ENCODE measurements at regions not wholly inside any gene's neighbourhood (a gene's known extent, or its start where the extent isn't known, plus 50 kb on each side); places are given as distances from the start of the nearest gene placed in this dataset.

DNA sequence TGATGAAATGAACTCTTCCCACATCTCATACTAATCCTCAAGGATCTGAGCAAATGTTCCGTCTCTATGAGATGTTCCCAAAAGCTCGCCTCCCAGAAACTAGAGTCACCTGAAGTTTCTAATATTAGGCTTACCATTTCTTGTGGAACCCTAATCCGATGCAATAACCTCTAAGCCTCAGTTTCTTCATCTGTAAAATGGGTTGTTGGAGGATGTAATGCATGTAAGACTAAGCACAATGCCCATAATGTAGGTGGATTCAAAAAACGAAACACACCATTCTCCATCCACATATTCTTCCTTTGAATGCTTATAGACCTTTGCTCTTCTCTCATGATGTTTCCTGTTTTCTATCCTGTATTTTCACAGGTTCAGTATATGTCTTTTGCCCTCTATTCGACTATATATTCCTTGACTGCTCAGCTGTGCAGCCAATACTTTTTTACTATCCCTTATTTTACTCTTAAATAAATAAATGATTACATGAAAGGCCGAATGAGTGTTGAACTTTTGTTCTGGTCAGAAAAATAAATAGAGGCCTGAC, 307.3 kb upstream of the G2E3 start:
- no peak for TF ChIP-seq CTCF (IDR thresholded peaks at IDR 0.05)
- Mint-ChIP-seq H3K27ac (no peak overlapping the region), H3K9me3 (no peaks in the 10 kb centered on the region), H3K4me3 (no peak overlapping the region), H3K4me1 (ENCODE audit: low read depth) (peaks cover 18% of the 10 kb centered on the region), H3K36me3 (ENCODE audit: low read depth) (peaks cover 8% of the 10 kb centered on the region; the same call in 1 of the 2 replicates), H3K27me3 (ENCODE audit: insufficient read depth) (no peaks in the 10 kb centered on the region; the same call in none of the 2 replicates)
- no peak for DNase-seq

DNA sequence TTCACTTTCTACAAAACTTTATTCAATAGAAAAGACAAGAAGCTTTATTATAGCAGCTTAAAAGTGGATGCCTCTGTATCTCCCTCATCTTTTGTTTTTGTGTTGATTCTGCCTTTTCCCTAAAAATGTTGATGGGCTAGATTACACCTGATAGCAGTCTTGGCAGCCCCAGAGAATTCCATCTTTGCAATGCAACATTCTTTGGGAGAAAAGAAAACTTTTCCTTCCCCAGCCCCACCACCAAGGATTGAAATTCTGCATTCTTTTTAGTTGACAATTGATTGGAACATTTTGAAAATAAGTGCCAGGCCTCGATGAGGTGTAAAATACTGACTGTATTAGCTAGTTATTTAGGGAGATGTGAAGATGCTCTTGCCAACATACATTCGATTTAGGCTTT, 306.8 kb upstream of the G2E3 start:
- peaks cover 10% of the 10 kb centered on the region; the same call in 1 of the 2 replicates for H3K36me3 Mint-ChIP-seq (ENCODE audit: low read depth)
- no peak for TF ChIP-seq CTCF (IDR thresholded peaks at IDR 0.05)
- H3K4me3 Mint-ChIP-seq = no peak overlapping the region

GRCh38 chr14:30252783-30253674, 305.9 kb upstream of the G2E3 start:
- Mint-ChIP-seq H3K27ac (no peak overlapping the region), H3K36me3 (ENCODE audit: low read depth) (peaks cover 10% of the 10 kb centered on the region; the same call in 1 of the 2 replicates), H3K9me3 (no peaks in the 10 kb centered on the region), H3K4me3 (no peak overlapping the region), H3K4me1 (ENCODE audit: low read depth) (peaks cover 27% of the 10 kb centered on the region), H3K27me3 (ENCODE audit: insufficient read depth) (no peaks in the 10 kb centered on the region; the same call in none of the 2 replicates)
- DNase-seq = no peak
- TF ChIP-seq CTCF (IDR thresholded peaks at IDR 0.05) = no peak

More for the DNA sequence above, 306.8 kb upstream of the G2E3 start:
- no peak for DNase-seq
- Mint-ChIP-seq H3K27me3 (ENCODE audit: insufficient read depth) (no peaks in the 10 kb centered on the region; the same call in none of the 2 replicates), H3K4me1 (ENCODE audit: low read depth) (peaks cover 18% of the 10 kb centered on the region), H3K9me3 (no peaks in the 10 kb centered on the region), H3K27ac (no peak overlapping the region)

DNA sequence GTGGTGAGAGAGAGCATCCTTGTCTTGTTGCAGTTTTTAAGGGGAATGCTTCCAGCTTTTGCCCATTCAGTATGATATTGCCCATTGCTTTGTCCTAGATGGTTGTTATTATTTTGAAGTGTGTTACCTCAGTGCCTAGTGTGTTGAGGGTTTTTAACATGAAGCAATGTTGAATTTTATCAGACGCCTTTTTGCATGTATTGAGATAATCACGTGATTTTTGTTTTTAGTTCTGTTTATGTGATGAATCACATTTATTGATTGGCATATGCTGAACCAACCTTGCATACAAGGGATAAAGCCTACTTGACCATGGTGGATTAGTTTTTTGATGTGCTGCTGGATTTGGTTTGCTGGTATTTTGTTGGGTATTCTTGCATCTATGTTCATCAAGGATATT, 302.3 kb upstream of the G2E3 start:
- H3K27ac Mint-ChIP-seq = no peak overlapping the region
- TF ChIP-seq CTCF (IDR thresholded peaks at IDR 0.05) = no peak
- no peaks in the 10 kb centered on the region; the same call in 1 of the 2 replicates for H3K27me3 Mint-ChIP-seq (ENCODE audit: insufficient read depth)
- peaks cover 29% of the 10 kb centered on the region for H3K4me1 Mint-ChIP-seq (ENCODE audit: low read depth)
- no peak for DNase-seq
- no peak overlapping the region for H3K4me3 Mint-ChIP-seq
- no peaks in the 10 kb centered on the region for H3K9me3 Mint-ChIP-seq
- peaks cover 10% of the 10 kb centered on the region; the same call in 1 of the 2 replicates for H3K36me3 Mint-ChIP-seq (ENCODE audit: low read depth)

- Mint-ChIP-seq H3K4me3 (no peak overlapping the region), H3K9me3 (no peaks in the 10 kb centered on the region), H3K27me3 (ENCODE audit: insufficient read depth) (no peaks in the 10 kb centered on the region; the same call in 1 of the 2 replicates), H3K27ac (no peak overlapping the region), H3K36me3 (ENCODE audit: low read depth) (peaks cover 10% of the 10 kb centered on the region; the same call in 1 of the 2 replicates), H3K4me1 (ENCODE audit: low read depth) (peaks cover 15% of the 10 kb centered on the region)
- no peak for DNase-seq
- TF ChIP-seq CTCF (IDR thresholded peaks at IDR 0.05) = no peak
Observed at GRCh38 chr14:30257946-30258661, 300.9 kb upstream of the G2E3 start.

Measured in HFFc6 (cell line).